ENCODE measurements at regions not wholly inside any gene's neighbourhood (a gene's known extent, or its start where the extent isn't known, plus 50 kb on each side); places are given as distances from the start of the nearest gene placed in this dataset.

DNA sequence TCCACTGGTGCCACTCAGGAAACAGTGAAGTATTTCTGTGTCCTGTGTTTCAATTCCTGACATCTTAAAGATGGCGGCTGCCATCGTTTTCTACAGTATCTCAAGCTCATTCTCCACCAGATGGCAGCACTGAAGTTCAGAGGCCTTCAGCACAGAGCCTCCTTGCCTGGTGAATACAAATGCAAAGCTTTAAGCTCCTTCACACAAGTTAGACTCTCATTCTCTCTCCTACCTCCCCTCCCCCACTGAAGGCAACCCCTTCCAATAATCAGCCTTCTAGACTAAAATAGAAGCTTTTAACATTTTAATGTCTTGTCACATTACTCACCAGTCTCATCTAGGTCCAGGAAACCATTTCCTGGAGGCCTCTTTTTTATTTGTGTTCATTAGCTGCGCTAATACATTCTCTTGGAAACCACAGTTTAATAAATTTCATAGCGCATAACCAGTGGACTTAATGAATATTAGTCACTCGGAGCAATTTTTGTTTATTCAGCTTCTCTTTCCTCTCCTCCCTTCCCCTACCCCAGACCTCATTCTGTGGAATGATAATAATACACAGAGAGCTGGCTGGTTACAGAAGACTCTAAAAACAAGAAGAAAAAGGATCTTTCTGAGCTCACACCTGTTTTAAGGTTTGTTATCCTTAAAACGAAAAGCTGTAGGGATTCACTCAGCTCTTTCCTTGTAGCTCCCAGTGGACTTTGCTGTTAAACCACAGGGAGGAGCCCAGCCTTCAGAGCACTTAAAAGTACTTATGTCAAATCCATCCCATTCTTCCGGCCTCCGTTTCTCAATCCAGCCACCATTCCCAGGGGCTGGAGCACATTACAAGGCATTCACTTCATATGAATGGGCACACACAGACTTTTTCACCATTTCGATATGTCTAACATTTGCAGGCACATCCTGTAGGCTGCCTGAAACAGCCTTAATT lies 384.9 kb downstream of the HLX start:
- TF ChIP-seq CTCF (IDR thresholded peaks at IDR 0.05) (peak; percentile 86), ZFX (IDR thresholded peaks at IDR 0.05; ENCODE audit: borderline replicate concordance) (no peak)
